CD14-positive monocyte (primary cell): ENCODE measurements at regions not wholly inside any gene's neighbourhood (a gene's known extent, or its start where the extent isn't known, plus 50 kb on each side); places are given as distances from the start of the nearest gene placed in this dataset.
A peak's percentile ranks its signal among the peaks of the same experiment; 100 is the strongest.

ENCODE experiments used
- DNase-seq, 3 donors: peaks; one replicate each; pipeline ENCODE4 v3.0.0-alpha.2; 2011 to 2022
- H2AFZ ChIP-seq: 2 replicates; pipeline ENCODE4 v1.6.0; 2012; ENCODE audit warnings: mild to moderate bottlenecking, low read depth, low read length, inconsistent platforms; ENCODE audit not compliant: insufficient read depth, poor library complexity, severe bottlenecking
- H3K27ac ChIP-seq, 2 donors: 1 replicate in 1 of 2; 2 replicates in 1 of 2; pipeline ENCODE4 v1.5.1; 2012 to 2013; ENCODE audit warnings: low read length in 2 of 2, control low read depth in 1 of 2, inconsistent platforms in 1 of 2, low read depth in 1 of 2, mild to moderate bottlenecking in 1 of 2
- H3K27me3 ChIP-seq, 2 donors: one replicate each; pipeline versions ENCODE4 v1.6.0 to v1.6.1; 2011 to 2013; ENCODE audit warnings: low read length in 2 of 2; ENCODE audit not compliant: control insufficient read depth in 2 of 2, insufficient read depth in 2 of 2
- H3K36me3 ChIP-seq, 2 donors: replicated peaks in 1 of 2; 1 replicate in 1 of 2; 2 replicates in 1 of 2; pipeline versions ENCODE4 v1.5.1 to v1.6.1; 2012 to 2013; ENCODE audit warnings: low read length in 2 of 2, control low read depth in 1 of 2, inconsistent platforms in 1 of 2, mild to moderate bottlenecking in 1 of 2; ENCODE audit not compliant: insufficient read depth in 2 of 2, control insufficient read depth in 1 of 2
- H3K4me1 ChIP-seq, 2 donors: 1 replicate in 1 of 2; 2 replicates in 1 of 2; pipeline versions ENCODE4 v1.5.1 to v1.6.1; 2012 to 2013; ENCODE audit warnings: low read length in 2 of 2, control low read depth in 1 of 2, inconsistent platforms in 1 of 2, mild to moderate bottlenecking in 1 of 2, moderate library complexity in 1 of 2; ENCODE audit not compliant: insufficient read depth in 2 of 2, control insufficient read depth in 1 of 2
- H3K4me2 ChIP-seq: replicated peaks from 2 replicates; pipeline ENCODE3; 2012; ENCODE audit warnings: low read length, moderate library complexity, mild to moderate bottlenecking; ENCODE audit not compliant: poor library complexity, severe bottlenecking; ENCODE audit errors: extremely low read depth
- H3K4me3 ChIP-seq, 3 experiments: fragments of 200-600 bp in 1 of 3; sonication (generic) in 1 of 3; replicated peaks in 1 of 3; 1 replicate in 2 of 3; 2 replicates in 1 of 3; pipeline ENCODE4 v1.5.1; 2011 to 2013; ENCODE audit warnings: low read length in 3 of 3, mild to moderate bottlenecking in 3 of 3, control low read depth in 2 of 3, low read depth in 2 of 3, inconsistent platforms in 1 of 3, moderate library complexity in 1 of 3
- H3K79me2 ChIP-seq: 2 replicates; pipeline ENCODE4 v1.6.0; 2012; ENCODE audit warnings: mild to moderate bottlenecking, control low read depth, inconsistent platforms, low read length, moderate library complexity; ENCODE audit not compliant: insufficient read depth
- H3K9ac ChIP-seq: 2 replicates; pipeline ENCODE4 v1.6.0; 2017; ENCODE audit warnings: low read length, mild to moderate bottlenecking; ENCODE audit not compliant: insufficient read depth, poor library complexity, severe bottlenecking
- H3K9me3 ChIP-seq, 2 donors: replicated peaks in 1 of 2; 1 replicate in 1 of 2; 2 replicates in 1 of 2; pipeline versions ENCODE4 v1.5.1 to v1.6.1; 2012 to 2013; ENCODE audit warnings: low read length in 2 of 2, control low read depth in 1 of 2; ENCODE audit not compliant: control insufficient read depth in 1 of 2, insufficient read depth in 1 of 2
- H4K20me1 ChIP-seq: 2 replicates; pipeline ENCODE4 v1.6.0; 2012; ENCODE audit warnings: mild to moderate bottlenecking, low read length, control low read depth, moderate library complexity; ENCODE audit not compliant: insufficient read depth
- H3K27ac Mint-ChIP-seq, 7 donors: one replicate each; pipeline ENCODE4 v1.8.0; 2020; ENCODE audit warnings: mild to moderate bottlenecking in 7 of 7, mixed read lengths in 7 of 7, moderate library complexity in 6 of 7, inconsistent platforms in 2 of 7
- H3K27me3 Mint-ChIP-seq, 3 donors: one replicate each; pipeline ENCODE4 v1.8.0; 2021 to 2022; ENCODE audit warnings: low read depth in 3 of 3, mild to moderate bottlenecking in 3 of 3, mixed read lengths in 3 of 3, moderate library complexity in 3 of 3, inconsistent platforms in 1 of 3
- H3K36me3 Mint-ChIP-seq, 2 donors: one replicate each; pipeline ENCODE4 v1.8.0; 2020; ENCODE audit warnings: mixed read lengths in 2 of 2, inconsistent platforms in 1 of 2, mild to moderate bottlenecking in 1 of 2
- H3K4me1 Mint-ChIP-seq: one replicate; pipeline ENCODE4 v1.8.0; 2020; ENCODE audit warnings: mild to moderate bottlenecking, mixed read lengths
- H3K4me3 Mint-ChIP-seq, 2 donors: one replicate each; pipeline ENCODE4 v1.8.0; 2020; ENCODE audit warnings: mild to moderate bottlenecking in 2 of 2, mixed read lengths in 2 of 2, moderate library complexity in 1 of 2
- H3K9me3 Mint-ChIP-seq, 7 donors: one replicate each; pipeline ENCODE4 v1.8.0; 2020 to 2022; ENCODE audit warnings: mixed read lengths in 7 of 7, mild to moderate bottlenecking in 6 of 7, moderate library complexity in 6 of 7, inconsistent platforms in 2 of 7
- WGBS: methylation state at CpG from one replicate; pipeline ENCODE4 v1.1.5; 2013; ENCODE audit warnings: missing lambda C conversion rate; ENCODE audit not compliant: insufficient coverage; 5-methylcytosine and 5-hydroxymethylcytosine counted together
- intact Hi-C, 2 donors: fragments of 100-400 bp; cut with micrococcal nuclease; formaldehyde crosslinking; loops; one replicate each; pipeline versions ENCODE4 v1.15.0 to v1.15.1; 2023
- TF ChIP-seq, protein P1 (sequence below): fragments of 200-600 bp; IDR thresholded peaks from one replicate; pipeline ENCODE4 v1.8.0; 2022; ENCODE audit warnings: antibody characterized with exemption, mild to moderate bottlenecking

DNA sequence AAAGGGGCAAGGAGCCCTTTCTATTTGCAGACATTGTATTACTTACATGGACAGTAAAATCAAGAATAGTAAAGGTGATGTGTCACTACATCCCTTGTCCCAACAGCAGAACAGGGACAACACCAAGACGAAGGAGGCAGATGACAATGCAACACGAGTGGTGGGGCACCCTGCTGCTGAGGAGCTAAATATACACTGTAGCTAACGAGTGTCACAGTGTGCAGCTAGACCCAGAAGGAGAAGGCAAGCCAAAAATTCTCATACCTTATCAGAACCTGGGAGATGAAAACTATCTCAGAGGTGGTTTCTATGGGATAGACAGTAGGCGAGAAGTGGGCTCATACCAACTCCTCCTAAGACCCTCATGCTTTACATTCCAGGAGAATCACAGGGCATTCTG, 518.4 kb upstream of the LRRTM1 start:
- no peak overlapping the region for H3K27ac ChIP-seq
- no peaks in the 10 kb centered on the region for H3K79me2 ChIP-seq
- no peak overlapping the region for H3K9ac ChIP-seq
- H3K27me3 ChIP-seq, result no peaks in the 10 kb centered on the region
- intact Hi-C loops, result no loop called here
- H4K20me1 ChIP-seq, result no peaks in the 10 kb centered on the region
- H3K27me3 Mint-ChIP-seq, result no peaks in the 10 kb centered on the region
- no peaks in the 10 kb centered on the region for H3K36me3 Mint-ChIP-seq
- H3K36me3 ChIP-seq, result no peaks in the 10 kb centered on the region
- H3K4me2 ChIP-seq, result no peak overlapping the region
- WGBS, result no CpG with 5 or more reads among the region's 4 CpGs
- DNase-seq, result no peak
- peaks cover 5 to 6% of the 10 kb centered on the region in 2 donors for H3K9me3 ChIP-seq
- H3K4me1 Mint-ChIP-seq, result no peaks in the 10 kb centered on the region
- no peaks in the 10 kb centered on the region for H3K4me1 ChIP-seq
- TF ChIP-seq, protein P1, sequence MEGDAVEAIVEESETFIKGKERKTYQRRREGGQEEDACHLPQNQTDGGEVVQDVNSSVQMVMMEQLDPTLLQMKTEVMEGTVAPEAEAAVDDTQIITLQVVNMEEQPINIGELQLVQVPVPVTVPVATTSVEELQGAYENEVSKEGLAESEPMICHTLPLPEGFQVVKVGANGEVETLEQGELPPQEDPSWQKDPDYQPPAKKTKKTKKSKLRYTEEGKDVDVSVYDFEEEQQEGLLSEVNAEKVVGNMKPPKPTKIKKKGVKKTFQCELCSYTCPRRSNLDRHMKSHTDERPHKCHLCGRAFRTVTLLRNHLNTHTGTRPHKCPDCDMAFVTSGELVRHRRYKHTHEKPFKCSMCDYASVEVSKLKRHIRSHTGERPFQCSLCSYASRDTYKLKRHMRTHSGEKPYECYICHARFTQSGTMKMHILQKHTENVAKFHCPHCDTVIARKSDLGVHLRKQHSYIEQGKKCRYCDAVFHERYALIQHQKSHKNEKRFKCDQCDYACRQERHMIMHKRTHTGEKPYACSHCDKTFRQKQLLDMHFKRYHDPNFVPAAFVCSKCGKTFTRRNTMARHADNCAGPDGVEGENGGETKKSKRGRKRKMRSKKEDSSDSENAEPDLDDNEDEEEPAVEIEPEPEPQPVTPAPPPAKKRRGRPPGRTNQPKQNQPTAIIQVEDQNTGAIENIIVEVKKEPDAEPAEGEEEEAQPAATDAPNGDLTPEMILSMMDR, result no peak
- no peak overlapping the region for H3K4me3 Mint-ChIP-seq
- H3K27ac Mint-ChIP-seq, result peak overlapping the region in 1 of 7 donors; percentile 12
- H3K9me3 Mint-ChIP-seq, result peaks cover 0 to 9% (median 3%) of the 10 kb centered on the region in 7 donors
- no peak overlapping the region for H2AFZ ChIP-seq
- H3K4me3 ChIP-seq, result no peak overlapping the region

DNA sequence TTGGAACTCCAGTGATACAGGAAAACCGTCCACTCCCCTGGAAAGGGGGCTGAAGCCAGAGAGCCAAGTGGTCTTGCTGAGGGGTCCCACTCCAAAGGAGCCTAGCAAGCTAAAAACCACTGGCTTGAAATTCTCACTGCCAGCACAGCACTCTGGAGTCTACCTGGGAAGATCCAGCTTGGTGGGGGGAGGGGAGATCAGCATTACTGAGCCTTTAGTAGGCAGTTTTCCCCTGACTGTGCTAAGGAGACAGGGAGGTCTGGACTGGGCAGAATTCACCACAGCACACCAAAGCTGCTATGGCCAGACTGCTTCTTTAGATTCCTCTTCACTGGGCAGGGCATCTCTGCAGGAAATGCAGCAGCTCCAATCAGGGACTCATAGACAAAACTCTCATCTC, 510.7 kb upstream of the LRRTM1 start:
- no peaks in the 10 kb centered on the region for H3K4me1 Mint-ChIP-seq
- no peak overlapping the region for H2AFZ ChIP-seq
- H3K36me3 ChIP-seq, result no peaks in the 10 kb centered on the region
- H3K36me3 Mint-ChIP-seq, result no peaks in the 10 kb centered on the region
- intact Hi-C loops, result no loop called here
- H3K4me1 ChIP-seq, result no peaks in the 10 kb centered on the region
- peaks cover 2 to 16% (median 5%) of the 10 kb centered on the region in 7 donors for H3K9me3 Mint-ChIP-seq
- H3K4me2 ChIP-seq, result no peak overlapping the region
- 70% methylated on average over 1 of the region's 1 CpG for WGBS
- no peak overlapping the region for H3K9ac ChIP-seq
- no peaks in the 10 kb centered on the region for H3K27me3 ChIP-seq
- DNase-seq, result no peak
- H3K27ac ChIP-seq, result no peak overlapping the region
- no peaks in the 10 kb centered on the region for H4K20me1 ChIP-seq
- H3K4me3 ChIP-seq, result no peak overlapping the region
- no peaks in the 10 kb centered on the region for H3K79me2 ChIP-seq
- TF ChIP-seq, protein P1, result no peak
- H3K27me3 Mint-ChIP-seq, result no peaks in the 10 kb centered on the region
- no peak overlapping the region for H3K27ac Mint-ChIP-seq
- peaks cover 16 to 18% of the 10 kb centered on the region in 2 donors for H3K9me3 ChIP-seq
- no peak overlapping the region for H3K4me3 Mint-ChIP-seq
